ENCODE measurements at regions not wholly inside any gene's neighbourhood (a gene's known extent, or its start where the extent isn't known, plus 50 kb on each side); places are given as distances from the start of the nearest gene placed in this dataset.

GRCh38 chr1:232718928-232719927, 86.0 kb upstream of the MAP10 start:
- H3K27me3 ChIP-seq (ENCODE audit: control insufficient read depth, insufficient read depth, low read length): no peaks in the 10 kb centered on the region
- TF ChIP-seq CTCF (IDR thresholded peaks at IDR 0.05; ENCODE audit: insufficient read depth, low read length, severe bottlenecking): no peak
- DNase-seq (ENCODE audit: low read depth): peak; percentile 87
- H3K4me3 ChIP-seq (ENCODE audit: low read depth, low read length): no peak overlapping the region
- no peaks in the 10 kb centered on the region for H3K36me3 ChIP-seq (ENCODE audit: control insufficient read depth, insufficient read depth, low read length)
- FAIRE-seq: no peak

- Histone ChIP-seq H3K4me3 (ENCODE audit: low read depth, low read length) (no peak overlapping the region), H3K36me3 (ENCODE audit: control insufficient read depth, insufficient read depth, low read length) (no peaks in the 10 kb centered on the region), H3K27me3 (ENCODE audit: control insufficient read depth, insufficient read depth, low read length) (no peaks in the 10 kb centered on the region)
- no peak for FAIRE-seq
- no peak for TF ChIP-seq CTCF (IDR thresholded peaks at IDR 0.05; ENCODE audit: insufficient read depth, low read length, severe bottlenecking)
- peak; percentile 43 for DNase-seq (ENCODE audit: low read depth)
Observed at GRCh38 chr1:232722626-232723025, 82.6 kb upstream of the MAP10 start.

GRCh38 chr1:232725305-232726047, 79.7 kb upstream of the MAP10 start:
- H3K36me3 ChIP-seq (ENCODE audit: control insufficient read depth, insufficient read depth, low read length): no peaks in the 10 kb centered on the region
- no peak for DNase-seq (ENCODE audit: low read depth)
- H3K4me3 ChIP-seq (ENCODE audit: low read depth, low read length): no peak overlapping the region
- FAIRE-seq: peak; percentile 23
- peak; percentile 6 for TF ChIP-seq CTCF (IDR thresholded peaks at IDR 0.05; ENCODE audit: insufficient read depth, low read length, severe bottlenecking)
- no peaks in the 10 kb centered on the region for H3K27me3 ChIP-seq (ENCODE audit: control insufficient read depth, insufficient read depth, low read length)

- Histone ChIP-seq H3K36me3 (ENCODE audit: control insufficient read depth, insufficient read depth, low read length) (no peaks in the 10 kb centered on the region), H3K27me3 (ENCODE audit: control insufficient read depth, insufficient read depth, low read length) (no peaks in the 10 kb centered on the region), H3K4me3 (ENCODE audit: low read depth, low read length) (no peak overlapping the region)
- no peak for TF ChIP-seq CTCF (IDR thresholded peaks at IDR 0.05; ENCODE audit: insufficient read depth, low read length, severe bottlenecking)
- DNase-seq (ENCODE audit: low read depth): no peak
- peak; percentile 43 for FAIRE-seq
Observed at GRCh38 chr1:232726048-232726779, 79.0 kb upstream of the MAP10 start.

- Histone ChIP-seq H3K4me3 (ENCODE audit: low read depth, low read length) (no peak overlapping the region), H3K36me3 (ENCODE audit: control insufficient read depth, insufficient read depth, low read length) (no peaks in the 10 kb centered on the region), H3K27me3 (ENCODE audit: control insufficient read depth, insufficient read depth, low read length) (no peaks in the 10 kb centered on the region)
- FAIRE-seq (no peak), DNase-seq (ENCODE audit: low read depth) (no peak)
- no peak for TF ChIP-seq CTCF (IDR thresholded peaks at IDR 0.05; ENCODE audit: insufficient read depth, low read length, severe bottlenecking)
Observed at GRCh38 chr1:232728507-232729263, 76.5 kb upstream of the MAP10 start.
